ENCODE measurements at regions not wholly inside any gene's neighbourhood (a gene's known extent, or its start where the extent isn't known, plus 50 kb on each side); places are given as distances from the start of the nearest gene placed in this dataset.

- no peak for DNase-seq
These were observed 390.4 kb downstream of the HTR1B start for GRCh38 chr6:77072694-77073409.

DNA sequence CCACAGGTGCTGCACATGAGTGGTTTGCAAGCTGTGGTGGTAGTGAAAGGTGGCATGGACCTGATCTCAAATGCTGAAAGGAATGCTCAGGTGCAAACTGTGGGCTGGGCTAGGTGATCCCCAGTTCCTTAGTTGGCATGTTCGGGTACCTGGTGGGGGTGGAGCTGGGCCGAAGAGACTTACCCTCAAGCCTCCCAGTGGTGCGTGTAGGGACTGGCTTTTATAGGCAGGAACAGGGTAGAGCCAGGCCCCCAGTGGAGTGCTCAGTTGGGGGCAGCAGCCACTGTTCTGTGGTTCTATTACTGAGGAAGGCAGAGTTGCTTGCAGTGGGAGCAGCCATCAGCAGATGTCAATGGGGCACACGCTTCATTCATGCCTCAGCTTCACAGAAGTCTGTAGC is 399.8 kb downstream of the HTR1B start:
- no peak for DNase-seq

DNA sequence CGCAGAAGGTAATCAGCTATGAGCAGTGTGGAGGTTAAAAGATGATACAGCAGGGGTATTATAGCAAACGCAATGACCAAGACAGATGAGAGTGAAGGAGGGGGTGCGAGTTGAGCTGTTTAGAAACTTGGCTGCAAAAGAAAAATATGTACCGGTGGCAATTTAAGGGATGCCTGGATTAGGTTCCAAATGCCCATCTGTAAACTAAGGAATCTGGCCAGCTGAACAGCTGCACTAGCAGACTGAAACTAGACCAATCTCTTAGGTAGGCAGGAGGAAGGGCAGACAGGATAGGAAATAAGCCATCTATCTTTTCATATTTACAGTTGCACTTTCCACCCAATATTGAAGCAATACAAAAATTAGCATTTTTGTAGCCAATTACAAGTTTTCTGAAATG is 407.6 kb downstream of the HTR1B start:
- DNase-seq: no peak

DNA sequence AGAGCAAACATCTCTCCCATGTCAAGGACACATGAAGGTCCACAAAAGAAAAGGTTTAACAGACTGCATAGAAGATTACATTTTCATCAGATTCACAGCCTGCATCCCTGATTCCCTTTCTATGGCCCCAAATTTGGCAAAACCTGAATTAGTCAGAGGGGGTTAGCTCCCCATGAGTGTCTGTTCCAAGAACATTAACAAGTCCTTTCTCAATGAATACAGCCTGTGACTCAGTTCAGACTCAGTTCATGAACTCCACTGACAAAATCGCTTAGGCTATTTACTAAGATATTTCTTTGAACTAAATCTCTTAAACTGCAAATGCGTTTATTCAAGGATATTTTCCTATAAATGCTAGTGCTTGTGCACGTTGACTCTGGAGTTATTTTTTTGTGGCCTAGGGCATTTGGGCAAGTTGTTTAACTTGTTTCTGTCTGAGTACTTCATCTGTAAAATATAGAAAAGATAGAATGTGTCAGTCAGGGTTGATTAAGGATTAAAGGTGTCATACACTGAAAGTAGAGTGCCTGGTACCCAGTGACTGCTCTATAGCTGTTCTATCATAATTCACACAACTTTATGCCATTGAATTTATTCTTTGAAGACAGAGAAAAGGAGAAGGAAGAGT is 422.6 kb downstream of the HTR1B start:
- no peak for DNase-seq

GRCh38 chr6:77038807-77039206 is 424.5 kb downstream of the HTR1B start:
- no peak for DNase-seq

GRCh38 chr6:77037439-77037838 is 425.9 kb downstream of the HTR1B start:
- no peak for DNase-seq

DNA sequence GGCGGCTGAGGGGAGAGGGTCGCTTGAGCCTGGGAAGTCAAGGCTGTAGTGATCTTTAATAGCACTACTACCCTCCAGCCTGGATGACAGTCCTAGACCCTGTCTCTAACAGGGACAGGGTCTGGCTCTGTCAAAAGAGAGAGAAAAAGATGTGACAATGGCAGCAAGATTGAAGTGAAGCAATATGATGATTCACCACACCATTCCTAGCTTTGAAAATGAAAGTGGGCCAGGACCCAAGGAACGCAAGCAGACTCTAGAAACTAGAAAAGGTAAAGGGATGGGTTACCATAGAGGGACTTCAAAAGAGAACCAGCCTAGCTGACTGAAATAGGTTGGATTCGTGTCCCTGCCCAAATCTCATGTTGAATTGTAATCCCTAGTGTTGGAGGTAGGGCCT is 426.9 kb downstream of the HTR1B start:
- DNase-seq: no peak

- no peak for DNase-seq
These were observed 429.1 kb downstream of the HTR1B start for GRCh38 chr6:77034161-77034560.

- no peak for DNase-seq
These were observed 432.2 kb downstream of the HTR1B start for GRCh38 chr6:77030929-77031674.

DNA sequence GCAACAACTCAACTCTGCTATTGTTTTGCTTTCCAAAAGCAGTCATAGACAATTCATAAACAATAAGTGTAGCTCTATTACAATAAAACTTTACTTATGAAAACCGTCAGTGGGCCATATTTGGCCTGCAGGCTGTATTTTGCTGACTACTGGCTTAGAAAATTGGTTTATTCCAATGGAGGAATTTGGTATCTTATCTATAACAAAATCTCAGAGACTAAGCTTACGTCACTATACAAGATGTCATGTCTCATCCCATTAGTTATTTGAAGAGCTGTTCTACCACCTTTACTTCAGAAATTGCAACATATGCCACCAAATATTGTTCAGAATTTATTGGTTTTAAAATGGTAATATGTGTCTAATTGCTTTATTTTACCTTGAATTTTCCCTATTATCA is 436.9 kb downstream of the HTR1B start:
- no peak for DNase-seq

- no peak for DNase-seq
These were observed 437.5 kb downstream of the HTR1B start for GRCh38 chr6:77025736-77026223.

- DNase-seq: no peak
These were observed 441.5 kb downstream of the HTR1B start for GRCh38 chr6:77021778-77022177.

DNA sequence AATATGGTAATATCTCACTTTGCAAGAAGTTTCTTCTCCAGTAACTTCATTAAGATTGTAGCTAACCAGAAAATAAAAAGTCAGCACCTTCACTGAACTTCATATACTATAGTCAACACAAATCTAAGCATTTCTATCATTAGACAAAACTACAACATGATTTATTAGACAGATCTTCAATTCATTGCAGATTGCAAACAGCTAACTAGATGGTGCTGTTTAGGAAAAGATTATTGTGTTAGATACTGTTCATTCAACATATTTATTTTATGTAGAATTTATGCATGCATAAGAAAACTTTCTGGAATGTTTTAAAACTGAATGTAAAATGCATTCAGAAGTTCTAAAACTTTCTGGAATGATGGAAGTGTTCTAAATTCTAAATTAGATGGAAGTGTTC is 442.1 kb downstream of the HTR1B start:
- DNase-seq: no peak

- no peak for DNase-seq
These were observed 444.2 kb downstream of the HTR1B start for GRCh38 chr6:77019081-77019480.

DNA sequence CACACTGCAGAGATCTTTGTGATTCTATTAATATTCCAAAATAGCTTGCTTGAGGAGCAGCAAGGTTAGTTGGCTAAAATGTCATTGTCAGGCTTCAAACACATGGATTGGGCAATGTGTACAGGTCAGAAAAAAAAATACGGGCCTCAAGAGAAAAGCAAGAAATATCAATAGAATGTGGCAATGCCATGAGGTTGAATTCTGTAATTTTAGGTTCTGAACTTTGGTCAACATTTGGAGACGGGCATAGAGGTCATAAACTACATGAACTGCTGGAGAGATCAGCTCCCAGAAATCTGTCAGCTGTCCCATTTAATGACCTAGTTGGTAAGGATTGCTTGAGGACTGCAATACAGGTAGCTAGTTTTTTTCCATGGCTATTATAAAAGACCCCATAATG is 445.8 kb downstream of the HTR1B start:
- DNase-seq: no peak

DNA sequence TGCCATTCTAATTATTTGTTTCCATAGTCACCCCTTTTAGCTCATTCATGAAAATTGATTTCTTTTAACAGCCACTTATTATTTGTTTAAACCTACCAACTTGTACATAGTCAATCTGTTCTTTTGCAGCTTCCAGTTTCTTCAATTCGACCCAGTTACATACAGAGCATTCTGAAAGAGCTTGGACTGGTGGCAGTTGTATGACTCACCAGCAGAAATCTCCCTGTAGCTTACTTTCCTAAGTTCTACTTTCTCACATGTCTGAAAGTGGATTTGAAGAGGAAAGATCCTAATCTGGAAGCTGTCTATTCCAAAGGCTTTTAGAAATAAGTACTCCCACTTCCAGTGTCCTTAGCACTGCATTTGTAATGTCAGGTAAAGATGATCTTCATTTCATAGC is 447.9 kb downstream of the HTR1B start:
- DNase-seq: no peak

DNA sequence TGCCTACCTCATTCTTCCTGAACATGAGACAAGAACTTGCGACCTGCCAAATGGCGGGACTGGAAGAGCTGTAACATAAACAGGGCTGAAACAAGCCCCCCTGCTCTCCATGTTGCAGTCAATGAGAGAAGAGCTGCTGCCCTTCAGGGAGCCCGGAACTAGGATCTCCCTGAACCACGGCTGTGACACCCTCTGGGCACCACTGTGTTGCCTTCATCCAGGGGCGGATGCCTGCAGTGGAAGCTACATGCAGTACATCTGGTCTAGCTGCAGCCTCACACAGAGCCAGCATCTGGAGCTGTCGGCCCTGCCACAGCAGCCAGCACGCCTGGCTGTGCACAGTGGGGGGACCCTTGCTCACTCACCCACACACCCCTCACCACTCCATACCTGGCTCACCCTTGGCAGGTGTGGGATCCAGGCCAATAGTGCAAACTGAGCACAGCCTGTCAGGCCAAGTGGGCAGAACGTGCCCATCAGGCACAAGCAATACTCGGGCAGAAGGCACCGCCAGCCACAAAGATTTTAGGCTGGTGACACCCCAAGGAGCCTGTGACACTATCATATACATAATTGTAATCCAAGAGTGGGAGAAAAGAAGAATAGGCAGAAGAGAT is 451.3 kb downstream of the HTR1B start:
- no peak for DNase-seq

DNA sequence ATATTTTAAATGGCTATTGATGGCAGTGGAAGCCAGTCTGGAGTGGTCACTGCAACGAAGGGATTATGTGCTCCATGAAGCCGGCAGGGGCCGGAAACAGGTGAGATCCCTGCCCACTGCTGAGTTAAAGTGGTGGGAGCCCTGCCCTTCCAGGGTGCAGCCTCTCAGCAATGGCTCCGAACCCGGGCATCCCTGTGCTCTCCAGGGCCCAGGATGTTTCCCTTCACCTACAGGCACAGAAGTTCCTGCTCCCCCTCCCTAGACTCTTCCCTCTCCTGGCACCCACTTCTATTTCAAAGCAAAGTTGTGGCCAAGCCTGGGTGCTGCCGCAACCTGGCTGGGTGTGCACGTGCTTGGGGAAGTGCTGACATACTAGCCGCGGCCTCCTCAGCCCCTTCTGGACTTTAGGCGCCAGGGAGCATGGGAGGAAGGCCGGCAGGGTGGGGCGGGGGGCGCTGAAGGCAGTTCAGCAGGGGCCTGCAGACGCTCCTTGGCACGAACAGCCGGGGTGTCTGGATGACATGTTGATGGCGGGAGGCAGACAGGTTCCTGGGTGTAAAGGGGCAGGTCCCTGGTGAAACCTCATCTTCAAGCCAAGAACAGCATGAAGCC is 452.3 kb downstream of the HTR1B start:
- DNase-seq: no peak

DNA sequence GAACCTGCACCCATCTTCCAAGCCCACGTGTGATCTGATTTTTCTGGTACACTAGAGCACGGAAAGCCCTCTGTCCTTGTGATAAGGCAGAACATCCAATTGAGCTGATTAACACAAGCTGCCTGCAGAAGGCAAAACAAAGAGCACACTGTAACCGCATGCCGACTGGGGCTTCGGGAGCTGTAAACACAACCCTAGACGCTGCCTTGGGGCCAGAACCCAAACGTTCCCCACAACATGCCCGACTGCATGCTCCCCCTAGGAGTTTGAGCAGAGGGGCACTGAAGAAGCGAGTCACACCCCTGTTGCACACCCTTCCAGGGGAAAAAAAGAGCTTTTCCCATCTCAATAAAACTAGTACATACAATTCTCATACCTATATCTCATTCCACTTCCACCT is 470.7 kb downstream of the HTR1B start:
- DNase-seq: no peak

DNA sequence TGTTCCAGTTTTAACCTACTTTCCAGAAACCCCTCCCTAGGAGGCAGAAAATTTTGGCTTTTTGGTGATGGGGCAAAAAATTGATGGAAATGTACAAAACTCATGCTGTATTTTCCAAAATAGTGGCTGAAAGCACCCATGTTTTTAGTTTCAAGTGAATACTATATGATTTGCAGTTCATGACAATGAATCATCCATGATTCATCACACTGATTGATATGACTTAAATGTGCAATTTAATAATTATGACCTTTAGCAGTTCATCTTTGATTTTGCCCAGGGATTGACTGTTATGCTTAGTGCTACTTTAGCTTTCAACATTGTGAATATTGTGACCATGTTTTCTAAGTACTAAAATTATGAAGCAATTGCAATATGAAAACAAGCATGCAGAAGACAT is 478.7 kb downstream of the HTR1B start:
- no peak for DNase-seq

DNA sequence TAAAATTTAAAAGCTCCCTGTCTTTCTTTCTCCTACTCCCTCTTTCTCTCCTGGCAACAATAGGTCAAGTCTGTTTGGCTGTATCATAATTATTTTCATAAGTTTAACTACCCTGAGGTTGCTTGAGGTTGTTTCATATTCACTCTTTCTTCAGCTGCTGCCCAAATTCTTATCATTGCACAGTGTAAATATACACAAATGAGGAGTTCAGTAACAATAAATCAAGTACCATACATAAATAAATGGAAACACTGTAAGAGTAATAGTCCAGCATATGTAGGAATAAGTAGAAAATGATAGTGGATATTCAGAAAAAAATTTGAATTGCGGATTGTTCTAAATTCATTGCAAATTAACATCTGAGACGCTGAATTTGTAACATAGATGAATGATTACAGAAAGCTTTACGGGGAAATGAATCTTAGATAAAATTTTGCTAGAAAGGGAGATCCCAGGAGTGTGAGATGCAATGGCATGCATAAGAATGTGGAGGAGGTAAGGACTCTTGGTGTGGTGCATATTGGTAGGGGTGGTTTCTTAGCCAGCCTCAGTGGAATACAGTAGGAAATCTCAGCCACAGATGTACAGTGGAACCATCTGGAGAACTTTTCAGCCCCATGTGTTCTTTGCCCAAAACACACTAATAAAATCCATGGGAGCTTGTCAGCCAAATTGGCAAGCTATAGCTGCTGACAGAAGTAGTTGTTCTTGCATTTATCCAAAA is 480.7 kb downstream of the HTR1B start:
- DNase-seq: no peak

DNA sequence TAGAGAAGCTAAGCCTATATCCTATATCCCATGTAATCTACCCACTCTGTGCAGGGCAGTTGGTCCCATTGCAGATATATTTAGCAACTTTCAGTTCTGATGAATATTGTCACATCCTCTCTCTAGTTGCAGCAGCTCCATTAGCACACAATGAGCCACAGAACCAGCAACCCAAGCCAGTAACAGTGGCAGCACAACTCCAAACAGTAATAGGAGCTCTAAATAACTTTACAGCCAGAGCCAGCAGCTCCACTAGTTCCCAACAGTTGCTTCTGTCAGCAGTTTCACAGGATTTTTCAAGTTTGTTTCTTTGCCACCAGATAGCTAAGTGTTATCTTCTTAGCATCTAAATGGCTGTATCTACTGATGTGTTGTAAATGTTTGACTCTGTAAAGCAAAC is 490.8 kb downstream of the HTR1B start:
- no peak for DNase-seq

All from right kidney (tissue), 1 donor.